Stimulated activated CD8-positive, alpha-beta memory T cell treated with anti-CD3 and anti-CD28 coated beads, Interleukin-7, amount 100 ng/mL, for 24 hours (primary cell): ENCODE measurements at regions not wholly inside any gene's neighbourhood (a gene's known extent, or its start where the extent isn't known, plus 50 kb on each side); places are given as distances from the start of the nearest gene placed in this dataset.
"Not testable (repeated sequence)": the region's sequence is repeated elsewhere in the genome, so short reads cannot be mapped to it uniquely, and the experiment has no call there.

Experiments
- DNase-seq: peaks from one replicate; pipeline ENCODE4 v3.0.0-alpha.2; 2020; ENCODE audit warnings: low read depth

GRCh38 chr1:67588178-67588855 lies 96.7 kb upstream of the GADD45A start:
- DNase-seq, result no peak

- no peak for DNase-seq
Observed at GRCh38 chr1:67589519-67590233, 95.3 kb upstream of the GADD45A start.

- no peak for DNase-seq
Observed at GRCh38 chr1:67590329-67590728, 94.7 kb upstream of the GADD45A start.

- DNase-seq, result no peak
Observed at GRCh38 chr1:67594764-67595163, 90.2 kb upstream of the GADD45A start.

GRCh38 chr1:67596674-67597073 lies 88.3 kb upstream of the GADD45A start:
- no peak for DNase-seq

GRCh38 chr1:67597336-67597735 lies 87.7 kb upstream of the GADD45A start:
- DNase-seq, result no peak

GRCh38 chr1:67599085-67599484 lies 85.9 kb upstream of the GADD45A start:
- DNase-seq, result no peak

GRCh38 chr1:67601539-67601938 lies 83.5 kb upstream of the GADD45A start:
- no peak for DNase-seq

- no peak for DNase-seq
Observed at GRCh38 chr1:67601955-67602354, 83.0 kb upstream of the GADD45A start.

- no peak for DNase-seq
Observed at GRCh38 chr1:67604778-67605177, 80.2 kb upstream of the GADD45A start.

- no peak for DNase-seq
Observed at GRCh38 chr1:67605209-67605780, 79.7 kb upstream of the GADD45A start.

- no peak for DNase-seq
Observed at GRCh38 chr1:67607286-67607685, 77.7 kb upstream of the GADD45A start.

GRCh38 chr1:67607699-67608098 lies 77.3 kb upstream of the GADD45A start:
- no peak for DNase-seq

GRCh38 chr1:67608661-67609576 lies 76.1 kb upstream of the GADD45A start:
- no peak for DNase-seq

GRCh38 chr1:67609577-67610341 lies 75.2 kb upstream of the GADD45A start:
- DNase-seq, result no peak

GRCh38 chr1:67610450-67610849 lies 74.6 kb upstream of the GADD45A start:
- no peak for DNase-seq

GRCh38 chr1:67611846-67612245 lies 73.2 kb upstream of the GADD45A start:
- DNase-seq, result no peak

- DNase-seq, result no peak
Observed at GRCh38 chr1:67612788-67613241, 72.2 kb upstream of the GADD45A start.

GRCh38 chr1:67613479-67613878 lies 71.5 kb upstream of the GADD45A start:
- not testable (repeated sequence) for DNase-seq

- no peak for DNase-seq
Observed at GRCh38 chr1:67614511-67614934, 70.5 kb upstream of the GADD45A start.

GRCh38 chr1:67615886-67616285 lies 69.1 kb upstream of the GADD45A start:
- DNase-seq, result no peak
